Lung (tissue), 11 donors: ENCODE measurements at regions not wholly inside any gene's neighbourhood (a gene's known extent, or its start where the extent isn't known, plus 50 kb on each side); places are given as distances from the start of the nearest gene placed in this dataset.

ENCODE experiments used
- ATAC-seq: fragments of 200-7000 bp; cut with Tn5 transposase; one replicate; pipeline ENCODE4 v1.9.1; 2020; ENCODE audit warnings: moderate number of reproducible peaks; ENCODE audit not compliant: insufficient read depth, low FRiP score
- DNase-seq, 3 donors: peaks; one replicate each; pipeline ENCODE4 v3.0.0-alpha.2; 2013 to 2017
- H3K27ac ChIP-seq, 2 donors: one replicate each; pipeline ENCODE4 v1.5.1; 2013; ENCODE audit warnings: mild to moderate bottlenecking in 2 of 2, moderate library complexity in 2 of 2, control low read depth in 1 of 2, inconsistent platforms in 1 of 2, low read depth in 1 of 2, low read length in 1 of 2
- H3K27me3 ChIP-seq, 3 donors: one replicate each; pipeline ENCODE4 v1.5.1; 2013; ENCODE audit warnings: low read length in 2 of 3; ENCODE audit not compliant: control insufficient read depth in 3 of 3, insufficient read depth in 3 of 3
- H3K36me3 ChIP-seq, 4 donors: one replicate each; pipeline ENCODE4 v1.5.1; 2013; ENCODE audit warnings: low read length in 4 of 4, mild to moderate bottlenecking in 1 of 4, moderate library complexity in 1 of 4; ENCODE audit not compliant: control insufficient read depth in 4 of 4, insufficient read depth in 4 of 4
- H3K4me1 ChIP-seq, 5 donors: one replicate each; pipeline ENCODE4 v1.5.1; 2013; ENCODE audit warnings: low read length in 5 of 5, mild to moderate bottlenecking in 2 of 5, moderate library complexity in 1 of 5; ENCODE audit not compliant: control insufficient read depth in 5 of 5, insufficient read depth in 5 of 5
- H3K4me3 ChIP-seq: one replicate; pipeline ENCODE4 v1.5.1; 2013; ENCODE audit warnings: mild to moderate bottlenecking, control low read depth, moderate library complexity
- H3K9ac ChIP-seq, 2 donors: one replicate each; pipeline ENCODE4 v1.5.1; 2013; ENCODE audit warnings: low read length in 2 of 2, control low read depth in 1 of 2; ENCODE audit not compliant: insufficient read depth in 1 of 2
- H3K9me3 ChIP-seq, 4 donors: one replicate each; pipeline ENCODE4 v1.5.1; 2013; ENCODE audit warnings: low read length in 3 of 4, mild to moderate bottlenecking in 1 of 4, moderate library complexity in 1 of 4; ENCODE audit not compliant: control insufficient read depth in 4 of 4, insufficient read depth in 3 of 4
- WGBS, 2 donors: extraction: QIAGEN DNeasy Blood & Tissue Kit; methylation state at CpG; one replicate each; pipeline ENCODE4 v1.1.7; 2013; 5-methylcytosine and 5-hydroxymethylcytosine counted together
- TF ChIP-seq, protein P1 (sequence below): IDR thresholded peaks from 2 replicates; pipeline ENCODE4 v1.5.1; 2012; ENCODE audit warnings: mild to moderate bottlenecking; ENCODE audit errors: control extremely low read depth, extremely low read depth
- donor health status: control.
- donor health status: control.
- donor health status: Bipolar disorder and iron deficiency.
- donor health status: healthy.
- donor health status: DM: yes; HTN: yes; CAD: no.

DNA sequence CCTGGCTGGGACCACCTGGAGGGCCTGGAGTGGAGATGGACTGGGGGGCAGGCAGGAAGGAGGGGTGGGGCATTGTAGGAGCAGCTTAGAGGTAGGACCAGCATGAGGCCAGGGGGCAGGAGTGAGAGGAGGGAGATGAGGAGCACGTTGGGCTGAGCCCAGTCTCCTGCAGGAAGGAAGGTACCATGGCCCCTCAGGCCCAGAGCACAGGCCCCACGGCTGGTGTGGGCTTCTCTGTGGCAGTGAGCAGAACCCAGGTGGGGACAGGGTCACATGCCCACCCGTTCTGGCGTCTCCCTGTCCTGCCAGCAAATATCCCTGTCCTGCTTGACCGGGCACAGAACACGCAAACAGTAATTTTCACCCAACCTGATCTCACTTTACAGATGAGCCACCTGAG lies 141.8 kb downstream of the ENGASE start:
- Histone ChIP-seq H3K9ac (no peak overlapping the region), H3K27ac (no peak overlapping the region), H3K36me3 (no peaks in the 10 kb centered on the region), H3K27me3 (peaks cover 3 to 52% (median 26%) of the 10 kb centered on the region in 3 donors), H3K4me1 (peaks cover 0 to 3% (median 0%) of the 10 kb centered on the region in 5 donors), H3K9me3 (no peaks in the 10 kb centered on the region), H3K4me3 (no peak overlapping the region)
- WGBS, 2 donors, result 66 to 67% methylated on average over 6 of the region's 6 CpGs
- no peak for ATAC-seq
- TF ChIP-seq, protein P1, sequence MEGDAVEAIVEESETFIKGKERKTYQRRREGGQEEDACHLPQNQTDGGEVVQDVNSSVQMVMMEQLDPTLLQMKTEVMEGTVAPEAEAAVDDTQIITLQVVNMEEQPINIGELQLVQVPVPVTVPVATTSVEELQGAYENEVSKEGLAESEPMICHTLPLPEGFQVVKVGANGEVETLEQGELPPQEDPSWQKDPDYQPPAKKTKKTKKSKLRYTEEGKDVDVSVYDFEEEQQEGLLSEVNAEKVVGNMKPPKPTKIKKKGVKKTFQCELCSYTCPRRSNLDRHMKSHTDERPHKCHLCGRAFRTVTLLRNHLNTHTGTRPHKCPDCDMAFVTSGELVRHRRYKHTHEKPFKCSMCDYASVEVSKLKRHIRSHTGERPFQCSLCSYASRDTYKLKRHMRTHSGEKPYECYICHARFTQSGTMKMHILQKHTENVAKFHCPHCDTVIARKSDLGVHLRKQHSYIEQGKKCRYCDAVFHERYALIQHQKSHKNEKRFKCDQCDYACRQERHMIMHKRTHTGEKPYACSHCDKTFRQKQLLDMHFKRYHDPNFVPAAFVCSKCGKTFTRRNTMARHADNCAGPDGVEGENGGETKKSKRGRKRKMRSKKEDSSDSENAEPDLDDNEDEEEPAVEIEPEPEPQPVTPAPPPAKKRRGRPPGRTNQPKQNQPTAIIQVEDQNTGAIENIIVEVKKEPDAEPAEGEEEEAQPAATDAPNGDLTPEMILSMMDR, result no peak
- DNase-seq, result no peak

DNA sequence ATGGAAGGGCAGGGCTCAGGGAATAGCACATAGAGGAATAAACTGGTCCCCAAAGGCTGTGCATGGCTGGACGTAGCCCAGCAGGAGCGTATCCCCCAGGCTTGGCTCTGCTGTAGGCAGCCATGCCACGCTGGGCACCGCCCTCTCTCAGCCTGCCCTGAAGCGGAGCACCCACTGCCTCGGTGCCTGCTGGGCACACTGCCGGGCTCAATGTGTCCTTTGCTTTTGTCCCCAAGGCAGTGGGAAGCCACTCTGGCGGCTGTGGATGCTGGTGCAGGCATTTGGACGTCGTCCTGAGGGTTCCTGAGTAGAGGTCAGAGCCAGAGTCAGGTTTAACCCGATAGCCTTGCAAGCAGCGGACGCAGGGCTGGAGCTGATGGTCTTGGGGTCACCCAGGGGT lies 141.0 kb downstream of the ENGASE start:
- no peak overlapping the region for H3K27ac ChIP-seq
- DNase-seq (no peak), ATAC-seq (no peak)
- H3K27me3 ChIP-seq, result peaks cover 3 to 50% (median 21%) of the 10 kb centered on the region in 3 donors
- H3K36me3 ChIP-seq, result no peaks in the 10 kb centered on the region
- H3K9me3 ChIP-seq, result no peaks in the 10 kb centered on the region
- H3K4me1 ChIP-seq, result peaks cover 0 to 1% (median 0%) of the 10 kb centered on the region in 5 donors
- H3K4me3 ChIP-seq, result no peak overlapping the region
- TF ChIP-seq, protein P1, result no peak
- no peak overlapping the region for H3K9ac ChIP-seq
- 82 to 89% methylated on average over 13 of the region's 13 CpGs for WGBS, 2 donors

DNA sequence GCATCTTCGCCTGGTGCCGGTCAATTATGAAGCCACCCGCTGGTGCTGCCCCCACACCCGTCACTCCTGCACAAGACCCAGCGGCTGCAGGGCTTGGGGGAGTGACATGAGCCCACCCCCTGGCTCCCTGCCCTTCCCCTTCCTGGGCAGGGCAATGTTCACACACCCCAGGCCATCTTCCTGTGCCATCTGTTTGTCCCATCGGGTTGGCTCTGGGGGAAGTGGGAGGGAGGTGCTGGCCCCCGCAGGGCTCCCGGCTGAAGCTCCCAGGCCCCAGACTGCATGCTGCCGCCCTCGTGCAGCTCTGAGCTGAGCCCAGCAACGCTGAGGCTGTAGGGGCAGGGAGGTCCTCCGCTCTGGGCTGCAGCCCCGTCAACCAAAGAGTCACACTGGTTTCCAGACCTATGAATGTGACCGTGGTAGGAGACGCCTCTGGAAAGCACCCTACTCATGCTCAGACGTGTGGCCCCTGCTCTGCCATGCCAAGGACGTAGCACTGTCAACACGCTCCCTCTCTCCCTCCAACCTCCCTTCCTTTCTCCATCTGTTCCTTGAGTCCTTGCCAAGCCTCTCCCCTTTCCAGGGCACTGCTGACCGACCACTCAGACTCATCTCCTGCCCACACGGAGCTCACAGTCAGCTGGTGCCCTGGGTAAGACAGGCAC lies 140.4 kb downstream of the ENGASE start:
- no peak overlapping the region for H3K9ac ChIP-seq
- no peak overlapping the region for H3K27ac ChIP-seq
- H3K9me3 ChIP-seq, result no peaks in the 10 kb centered on the region
- ATAC-seq, result no peak
- H3K4me3 ChIP-seq, result no peak overlapping the region
- TF ChIP-seq, protein P1, result no peak
- H3K36me3 ChIP-seq, result no peaks in the 10 kb centered on the region
- H3K4me1 ChIP-seq, result no peaks in the 10 kb centered on the region
- peaks cover 3 to 49% (median 15%) of the 10 kb centered on the region in 3 donors for H3K27me3 ChIP-seq
- no peak for DNase-seq
- 32 to 36% methylated on average over 20 of the region's 20 CpGs for WGBS, 2 donors

DNA sequence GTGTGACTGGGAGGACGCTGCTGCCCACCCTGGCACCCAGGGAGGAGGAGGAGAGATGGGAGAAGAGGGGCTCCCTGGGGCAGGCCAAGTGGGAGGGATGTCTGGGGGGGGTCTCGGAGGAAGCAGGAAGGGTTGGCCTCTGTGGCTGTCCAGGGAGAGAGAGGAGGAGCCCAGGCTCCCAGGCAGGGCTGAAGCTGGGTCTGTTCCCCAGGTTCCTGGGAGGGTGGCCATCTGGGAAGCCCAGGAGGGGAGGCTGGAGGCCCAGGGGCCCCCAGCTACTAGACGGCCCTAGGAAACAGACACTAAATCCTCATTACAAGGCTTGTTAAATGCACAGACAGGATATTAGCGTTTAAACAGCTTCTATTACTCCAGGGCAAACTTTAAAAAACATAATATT lies 139.8 kb downstream of the ENGASE start:
- Histone ChIP-seq H3K27me3 (peaks cover 2 to 45% (median 13%) of the 10 kb centered on the region in 3 donors), H3K27ac (no peak overlapping the region), H3K9me3 (no peaks in the 10 kb centered on the region), H3K4me1 (no peaks in the 10 kb centered on the region), H3K36me3 (no peaks in the 10 kb centered on the region), H3K9ac (no peak overlapping the region), H3K4me3 (no peak overlapping the region)
- ATAC-seq (no peak), DNase-seq (no peak)
- TF ChIP-seq, protein P1, result no peak
- WGBS, 2 donors, result 50 to 69% methylated on average over 4 of the region's 4 CpGs
